ENCODE measurements at regions not wholly inside any gene's neighbourhood (a gene's known extent, or its start where the extent isn't known, plus 50 kb on each side); places are given as distances from the start of the nearest gene placed in this dataset.
"Not testable (repeated sequence)": the region's sequence is repeated elsewhere in the genome, so short reads cannot be mapped to it uniquely, and the experiment has no call there.

GRCh38 chr7:155394413-155394812 is 63.5 kb upstream of the EN2 start:
- 84% methylated on average over 4 of the region's 7 CpGs; no CpG with 5 or more reads in 1 of the 2 donors for WGBS, 2 donors (ENCODE audit: low coverage in 1 of 2)

GRCh38 chr7:155395176-155395797 is 62.6 kb upstream of the EN2 start:
- Histone ChIP-seq H3K27me3 (peaks cover 88% of the 10 kb centered on the region), H3K9me3 (no peaks in the 10 kb centered on the region), H3K36me3 (no peaks in the 10 kb centered on the region), H3K4me3 (no peak overlapping the region), H3K27ac (no peak overlapping the region), H3K4me1 (no peaks in the 10 kb centered on the region)
- WGBS, 2 donors (ENCODE audit: low coverage in 1 of 2): 44 to 48% methylated on average over 4 to 14 of the region's 17 CpGs
- TF ChIP-seq CTCF (IDR thresholded peaks at IDR 0.05) (no peak), EP300 (IDR thresholded peaks at IDR 0.05) (no peak), POLR2A (IDR thresholded peaks at IDR 0.05) (no peak), POLR2AphosphoS5 (IDR thresholded peaks at IDR 0.05) (no peak)
- no peak for ATAC-seq

More at GRCh38 chr7:155394413-155394812, 63.5 kb upstream of the EN2 start:
- no peaks in the 10 kb centered on the region for H3K36me3 ChIP-seq
- H3K4me1 ChIP-seq: no peaks in the 10 kb centered on the region
- H3K9me3 ChIP-seq: no peaks in the 10 kb centered on the region
- ATAC-seq: no peak
- H3K27me3 ChIP-seq: peaks cover 88% of the 10 kb centered on the region
- H3K27ac ChIP-seq: no peak overlapping the region
- TF ChIP-seq CTCF (IDR thresholded peaks at IDR 0.05) (no peak), EP300 (IDR thresholded peaks at IDR 0.05) (no peak), POLR2A (IDR thresholded peaks at IDR 0.05) (no peak), POLR2AphosphoS5 (IDR thresholded peaks at IDR 0.05) (no peak)
- no peak overlapping the region for H3K4me3 ChIP-seq

GRCh38 chr7:155396661-155397060 is 61.3 kb upstream of the EN2 start:
- TF ChIP-seq CTCF (IDR thresholded peaks at IDR 0.05): no peak
- TF ChIP-seq EP300 (IDR thresholded peaks at IDR 0.05): no peak
- no peak for TF ChIP-seq POLR2AphosphoS5 (IDR thresholded peaks at IDR 0.05)
- no peak for TF ChIP-seq POLR2A (IDR thresholded peaks at IDR 0.05)
- Histone ChIP-seq H3K27me3 (peaks cover 87% of the 10 kb centered on the region), H3K9me3 (no peaks in the 10 kb centered on the region), H3K36me3 (no peaks in the 10 kb centered on the region), H3K27ac (no peak overlapping the region), H3K4me3 (no peak overlapping the region), H3K4me1 (no peaks in the 10 kb centered on the region)
- 60 to 86% methylated on average over 1 to 6 of the region's 16 CpGs for WGBS, 2 donors (ENCODE audit: low coverage in 1 of 2)
- ATAC-seq: no peak

GRCh38 chr7:155397758-155398714 is 59.9 kb upstream of the EN2 start:
- peaks cover 86% of the 10 kb centered on the region for H3K27me3 ChIP-seq
- not testable (repeated sequence) for H3K4me3 ChIP-seq, H3K4me1 ChIP-seq, ATAC-seq, H3K36me3 ChIP-seq, H3K27ac ChIP-seq
- peaks cover 0 to 11% (median 0%) of the 10 kb centered on the region in 3 donors for H3K9me3 ChIP-seq
- 66 to 76% methylated on average over 3 to 8 of the region's 49 CpGs for WGBS, 2 donors (ENCODE audit: low coverage in 1 of 2)

GRCh38 chr7:155398944-155399343 is 59.0 kb upstream of the EN2 start:
- Histone ChIP-seq H3K27ac (no peak overlapping the region), H3K4me3 (no peak overlapping the region), H3K27me3 (peaks cover 91% of the 10 kb centered on the region), H3K36me3 (no peaks in the 10 kb centered on the region), H3K4me1 (no peaks in the 10 kb centered on the region), H3K9me3 (peaks cover 0 to 11% (median 0%) of the 10 kb centered on the region in 3 donors)
- ATAC-seq: no peak
- 62% methylated on average over 5 of the region's 14 CpGs; no CpG with 5 or more reads in 1 of the 2 donors for WGBS, 2 donors (ENCODE audit: low coverage in 1 of 2)
- TF ChIP-seq POLR2A (IDR thresholded peaks at IDR 0.05) (no peak), CTCF (IDR thresholded peaks at IDR 0.05) (no peak), EP300 (IDR thresholded peaks at IDR 0.05) (no peak), POLR2AphosphoS5 (IDR thresholded peaks at IDR 0.05) (no peak)

Measured in gastroesophageal sphincter (tissue), 4 donors.